Activated naive CD4-positive, alpha-beta T cell treated with anti-CD3 and anti-CD28 coated beads, Interleukin-2, amount 10 ng/mL, durations not matched to agents 7 days and 5 days (primary cell): ENCODE measurements at regions not wholly inside any gene's neighbourhood (a gene's known extent, or its start where the extent isn't known, plus 50 kb on each side); places are given as distances from the start of the nearest gene placed in this dataset.

ENCODE experiments used
- CTCF ChIA-PET: fragments of 350-600 bp; sonication (Branson Sonifier 250); formaldehyde crosslinking; loops from one replicate; lab custom pipeline; 2021; ENCODE audit warnings: antibody characterized with exemption; lab: Charles Lee
- DNase-seq: peaks from one replicate; pipeline ENCODE4 v3.0.0-alpha.2; 2020
- H3K27ac Mint-ChIP-seq: one replicate; pipeline ENCODE4 v1.8.0; 2021; ENCODE audit warnings: mild to moderate bottlenecking, moderate library complexity, mixed read lengths
- H3K27me3 Mint-ChIP-seq: one replicate; pipeline ENCODE4 v1.8.0; 2021; ENCODE audit warnings: mild to moderate bottlenecking, mixed read lengths
- H3K36me3 Mint-ChIP-seq: one replicate; pipeline ENCODE4 v1.8.0; 2021; ENCODE audit warnings: mixed read lengths
- H3K4me1 Mint-ChIP-seq: one replicate; pipeline ENCODE4 v1.8.0; 2021; ENCODE audit warnings: mixed read lengths
- H3K4me3 Mint-ChIP-seq: one replicate; pipeline ENCODE4 v1.8.0; 2021; ENCODE audit warnings: mild to moderate bottlenecking, moderate library complexity, mixed read lengths
- H3K9me3 Mint-ChIP-seq: one replicate; pipeline ENCODE4 v1.8.0; 2021; ENCODE audit warnings: mixed read lengths

DNA sequence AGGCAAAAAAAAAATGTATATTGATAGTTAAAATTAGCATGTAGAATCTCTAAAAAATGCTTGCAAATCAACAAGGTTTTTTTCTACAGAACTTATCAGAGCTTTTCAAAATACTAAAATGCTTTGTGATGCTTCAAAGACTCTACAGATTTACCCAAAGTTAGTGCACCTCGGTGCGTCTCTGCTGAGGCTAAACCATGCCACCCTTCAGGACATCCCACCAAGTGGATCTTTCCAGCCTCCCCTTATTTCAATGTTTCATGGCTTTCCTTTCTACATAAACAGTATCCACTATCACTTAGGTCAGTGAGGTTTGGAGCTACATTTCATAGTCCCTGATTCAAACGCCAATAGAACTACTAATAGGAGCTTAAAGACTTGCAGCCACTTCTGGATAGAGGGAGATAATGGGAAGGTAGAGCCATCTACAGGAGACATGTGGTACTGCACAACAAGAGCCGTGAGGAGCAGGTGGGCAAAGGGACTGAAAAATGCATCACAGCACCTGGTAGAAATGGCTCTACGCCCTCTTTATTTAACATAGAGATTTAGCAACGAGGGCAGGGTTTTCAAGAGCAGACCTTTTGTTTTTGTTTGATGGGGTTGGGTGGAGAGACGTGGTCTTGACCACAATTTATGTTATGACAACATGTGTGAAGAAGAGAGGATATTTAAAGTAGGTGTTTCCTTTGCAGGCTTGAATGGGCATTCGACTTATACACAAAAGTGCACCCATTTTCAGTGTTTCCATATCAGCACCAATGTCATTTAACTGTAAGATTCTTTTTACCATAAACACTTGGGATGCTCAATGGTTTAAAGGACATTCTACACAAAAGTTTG lies 56.1 kb upstream of the SLC35G4 start:
- Mint-ChIP-seq H3K4me1 (no peaks in the 10 kb centered on the region), H3K36me3 (no peaks in the 10 kb centered on the region), H3K4me3 (no peak overlapping the region), H3K27me3 (peaks cover 12% of the 10 kb centered on the region), H3K27ac (no peak overlapping the region), H3K9me3 (no peaks in the 10 kb centered on the region)
- CTCF ChIA-PET = interaction anchor here (0.6 to 3.1 kb wide), 15 partner anchors 8 to 883 kb away, joined by 3 to 30 read pairs (median 4); no protein-coding TSS in a partner anchor
- peak; percentile 50 for DNase-seq

GRCh38 chr18:11548916-11549551 lies 60.4 kb upstream of the SLC35G4 start:
- Mint-ChIP-seq H3K36me3 (no peaks in the 10 kb centered on the region), H3K4me1 (no peaks in the 10 kb centered on the region), H3K27ac (no peak overlapping the region), H3K4me3 (no peak overlapping the region), H3K27me3 (peaks cover 9% of the 10 kb centered on the region), H3K9me3 (peaks cover 9% of the 10 kb centered on the region)
- CTCF ChIA-PET = no interaction called here
- no peak for DNase-seq

DNA sequence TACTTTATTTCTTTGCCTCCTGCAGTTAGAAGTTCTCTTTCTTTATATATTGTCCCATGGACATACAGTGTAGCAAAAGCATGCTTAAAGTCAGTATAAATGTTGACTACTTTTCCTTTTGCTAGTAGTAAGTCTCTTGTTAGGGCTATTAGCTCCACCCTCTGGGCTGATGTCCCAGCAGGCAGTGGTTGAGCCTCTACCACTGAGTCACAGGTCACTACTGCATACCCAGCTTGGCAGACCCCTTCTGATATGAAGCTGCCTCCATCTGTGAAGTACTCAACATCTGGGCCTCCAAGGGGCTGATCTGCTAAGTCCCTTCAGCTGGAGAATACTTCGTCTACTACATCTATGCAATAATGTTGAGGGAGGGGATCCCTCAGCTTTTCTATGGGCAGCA lies 61.0 kb upstream of the SLC35G4 start:
- CTCF ChIA-PET = no interaction called here
- Mint-ChIP-seq H3K4me1 (no peaks in the 10 kb centered on the region), H3K36me3 (no peaks in the 10 kb centered on the region), H3K27me3 (peaks cover 7% of the 10 kb centered on the region), H3K27ac (no peak overlapping the region), H3K9me3 (peaks cover 12% of the 10 kb centered on the region), H3K4me3 (no peak overlapping the region)
- no peak for DNase-seq

DNA sequence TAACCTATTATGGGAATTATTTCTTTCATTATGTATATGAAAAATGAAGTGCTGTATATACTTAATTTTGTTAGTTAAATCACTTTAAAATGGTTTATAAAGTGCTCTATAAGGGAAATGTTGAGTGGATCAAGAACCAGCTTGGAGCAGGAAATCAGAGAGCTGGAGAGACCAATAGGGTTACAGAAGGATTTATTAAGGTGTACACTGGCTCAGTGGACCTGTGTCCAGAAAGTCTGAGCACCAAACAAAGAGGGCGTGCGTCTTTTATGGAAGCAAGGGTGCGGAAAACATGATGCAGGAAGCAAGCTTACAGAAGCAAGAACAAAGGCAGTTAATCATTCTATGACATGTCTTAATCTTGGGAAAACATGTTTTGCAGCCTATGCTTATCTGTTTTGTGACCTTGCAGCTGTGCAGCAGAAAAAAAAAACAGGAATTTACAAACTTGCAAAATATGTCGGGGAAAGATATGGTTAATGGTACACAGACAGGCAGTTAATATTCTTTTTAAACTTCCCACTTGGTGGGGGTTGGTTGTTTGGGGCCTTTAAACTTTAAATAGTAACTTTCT lies 65.2 kb upstream of the SLC35G4 start:
- no peak overlapping the region for H3K27ac Mint-ChIP-seq
- H3K27me3 Mint-ChIP-seq = no peaks in the 10 kb centered on the region
- peaks cover 13% of the 10 kb centered on the region for H3K9me3 Mint-ChIP-seq
- CTCF ChIA-PET = no interaction called here
- no peaks in the 10 kb centered on the region for H3K36me3 Mint-ChIP-seq
- no peak for DNase-seq
- no peak overlapping the region for H3K4me3 Mint-ChIP-seq
- no peaks in the 10 kb centered on the region for H3K4me1 Mint-ChIP-seq

- H3K27me3 Mint-ChIP-seq = no peaks in the 10 kb centered on the region
- no peaks in the 10 kb centered on the region for H3K4me1 Mint-ChIP-seq
- peaks cover 13% of the 10 kb centered on the region for H3K9me3 Mint-ChIP-seq
- DNase-seq = no peak
- H3K4me3 Mint-ChIP-seq = no peak overlapping the region
- H3K36me3 Mint-ChIP-seq = no peaks in the 10 kb centered on the region
- CTCF ChIA-PET = interaction anchor here (0.9 kb wide), 1 partner anchor 21 kb away, joined by 3 read pairs; no protein-coding TSS in a partner anchor
- no peak overlapping the region for H3K27ac Mint-ChIP-seq
Observed at GRCh38 chr18:11541179-11541578, 68.2 kb upstream of the SLC35G4 start.

DNA sequence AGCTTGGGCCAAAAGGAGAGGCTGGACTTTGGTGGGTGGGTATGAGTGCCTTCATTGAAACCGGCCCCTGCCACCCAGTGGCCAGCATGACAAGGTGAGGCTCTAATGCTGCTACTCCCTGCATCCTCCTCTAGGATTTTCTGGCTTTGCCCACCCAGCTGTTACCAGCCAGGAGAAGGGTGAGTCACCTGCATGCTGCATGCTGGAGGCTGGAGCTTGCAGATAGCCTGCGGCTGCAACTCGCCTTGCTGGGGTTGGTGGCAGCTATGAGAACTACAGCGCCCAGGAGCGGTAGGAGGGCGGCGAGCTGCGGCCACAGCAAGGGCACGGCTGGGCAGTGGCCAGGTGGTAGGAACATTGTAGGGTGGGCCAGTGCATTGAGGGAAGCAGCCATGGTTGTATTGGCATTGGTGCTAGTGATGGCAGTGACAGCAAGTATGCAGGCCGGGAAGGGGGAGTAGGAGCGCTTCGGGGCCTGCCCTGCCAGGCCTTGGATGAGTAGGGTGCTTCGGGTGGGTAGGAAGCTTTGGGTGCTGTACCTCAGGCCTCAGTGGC lies 75.4 kb upstream of the SLC35G4 start:
- DNase-seq = no peak
- Mint-ChIP-seq H3K9me3 (no peaks in the 10 kb centered on the region), H3K4me1 (no peaks in the 10 kb centered on the region), H3K36me3 (no peaks in the 10 kb centered on the region), H3K4me3 (no peak overlapping the region), H3K27ac (no peak overlapping the region), H3K27me3 (peaks cover 4% of the 10 kb centered on the region)
- CTCF ChIA-PET = no interaction called here

DNA sequence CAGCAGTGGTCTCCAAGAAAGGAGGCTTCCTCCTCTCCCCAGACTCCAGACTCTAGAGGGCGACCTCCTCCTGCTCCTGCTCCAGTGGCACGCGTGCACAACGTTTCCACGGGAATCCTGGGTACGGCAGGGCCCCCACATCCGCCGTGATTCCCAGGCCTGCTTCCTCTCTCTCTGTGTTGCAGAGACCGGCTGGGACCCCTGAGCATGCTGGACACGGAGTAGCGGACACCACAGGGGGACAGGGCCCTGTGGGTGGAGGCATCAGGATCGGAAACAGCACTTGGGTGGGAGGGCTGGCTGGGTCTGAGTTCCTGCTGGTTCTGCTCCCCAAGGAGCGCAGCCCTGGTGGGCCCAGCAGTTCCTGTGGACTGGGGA lies 75.9 kb upstream of the SLC35G4 start:
- CTCF ChIA-PET = no interaction called here
- peaks cover 4% of the 10 kb centered on the region for H3K27me3 Mint-ChIP-seq
- no peak for DNase-seq
- H3K4me3 Mint-ChIP-seq = no peak overlapping the region
- H3K27ac Mint-ChIP-seq = no peak overlapping the region
- no peaks in the 10 kb centered on the region for H3K9me3 Mint-ChIP-seq
- H3K4me1 Mint-ChIP-seq = no peaks in the 10 kb centered on the region
- H3K36me3 Mint-ChIP-seq = no peaks in the 10 kb centered on the region

DNA sequence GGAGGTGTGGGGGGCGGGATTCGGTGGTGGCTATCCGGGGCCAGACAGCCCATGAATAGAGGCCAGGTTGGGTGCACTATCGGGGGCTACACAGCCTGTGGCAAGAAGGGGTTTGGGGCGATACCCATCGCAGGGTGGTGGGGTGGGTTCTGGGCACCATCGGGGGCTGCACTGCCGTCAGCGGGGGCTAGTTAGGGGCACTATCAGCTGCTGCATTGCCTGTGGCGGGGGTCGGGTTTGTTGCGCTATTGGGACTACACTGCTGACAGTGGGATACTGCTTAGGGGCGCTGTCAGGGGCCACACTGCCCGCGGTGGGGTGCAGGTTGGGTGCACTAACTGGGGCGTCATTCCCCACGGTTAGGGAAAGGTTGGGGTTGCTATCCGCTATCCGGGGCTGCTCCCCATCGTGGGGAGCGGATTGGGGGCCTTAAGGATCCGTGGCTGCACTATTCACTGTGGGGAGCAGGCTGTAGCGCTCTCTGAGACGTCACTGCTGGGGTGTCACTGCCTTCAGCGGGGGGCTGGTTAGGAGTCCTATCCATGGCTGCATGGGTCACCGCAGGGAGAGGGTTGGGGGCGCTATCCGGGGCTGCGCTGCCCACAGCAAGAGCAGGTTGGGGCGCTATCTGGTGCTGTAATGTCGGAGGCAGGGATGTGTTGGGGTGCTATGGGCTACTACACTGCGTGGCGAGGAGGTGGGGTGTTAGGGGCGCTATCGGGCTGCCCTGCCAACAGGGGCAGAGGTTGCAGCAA lies 76.5 kb upstream of the SLC35G4 start:
- Mint-ChIP-seq H3K4me3 (no peak overlapping the region), H3K9me3 (no peaks in the 10 kb centered on the region), H3K4me1 (no peaks in the 10 kb centered on the region), H3K27ac (no peak overlapping the region), H3K27me3 (peaks cover 4% of the 10 kb centered on the region), H3K36me3 (no peaks in the 10 kb centered on the region)
- CTCF ChIA-PET = interaction anchor here (1.0 kb wide), 1 partner anchor 20 kb away, joined by 4 read pairs; no protein-coding TSS in a partner anchor
- no peak for DNase-seq

GRCh38 chr18:11529081-11529480 lies 80.3 kb upstream of the SLC35G4 start:
- no peaks in the 10 kb centered on the region for H3K36me3 Mint-ChIP-seq
- no peak for DNase-seq
- H3K9me3 Mint-ChIP-seq = no peaks in the 10 kb centered on the region
- peaks cover 8% of the 10 kb centered on the region for H3K27me3 Mint-ChIP-seq
- CTCF ChIA-PET = interaction anchor here (1.9 kb wide), 1 partner anchor 10 kb away, joined by 7 read pairs; no protein-coding TSS in a partner anchor
- no peak overlapping the region for H3K27ac Mint-ChIP-seq
- no peak overlapping the region for H3K4me3 Mint-ChIP-seq
- no peaks in the 10 kb centered on the region for H3K4me1 Mint-ChIP-seq

GRCh38 chr18:11526675-11527074 lies 82.7 kb upstream of the SLC35G4 start:
- Mint-ChIP-seq H3K36me3 (no peaks in the 10 kb centered on the region), H3K27ac (no peak overlapping the region), H3K4me3 (no peak overlapping the region), H3K4me1 (no peaks in the 10 kb centered on the region), H3K9me3 (no peaks in the 10 kb centered on the region), H3K27me3 (peaks cover 5% of the 10 kb centered on the region)
- CTCF ChIA-PET = no interaction called here
- no peak for DNase-seq

DNA sequence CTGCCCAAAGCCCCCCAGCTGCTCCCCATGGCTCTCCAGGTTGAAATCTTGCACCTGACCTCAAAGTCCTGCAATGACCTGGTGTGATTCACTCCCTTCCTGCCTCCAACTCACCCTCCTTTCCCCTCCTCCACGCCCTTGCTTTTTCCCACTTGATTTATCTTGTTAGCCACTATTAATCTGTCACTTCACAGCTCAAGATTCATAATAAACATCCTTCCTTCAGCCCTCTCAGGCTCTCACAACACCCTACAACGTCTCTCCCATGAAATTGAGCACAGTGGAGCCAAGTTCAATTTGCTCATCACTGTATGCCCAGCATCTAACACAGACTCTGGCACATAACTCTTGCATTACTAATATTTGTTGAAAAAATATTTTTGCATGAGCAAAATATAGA lies 85.6 kb upstream of the SLC35G4 start:
- Mint-ChIP-seq H3K4me3 (no peak overlapping the region), H3K36me3 (no peaks in the 10 kb centered on the region), H3K27me3 (peaks cover 5% of the 10 kb centered on the region), H3K9me3 (no peaks in the 10 kb centered on the region), H3K4me1 (no peaks in the 10 kb centered on the region), H3K27ac (no peak overlapping the region)
- CTCF ChIA-PET = no interaction called here
- no peak for DNase-seq

GRCh38 chr18:11522992-11523391 lies 86.4 kb upstream of the SLC35G4 start:
- peaks cover 5% of the 10 kb centered on the region for H3K27me3 Mint-ChIP-seq
- H3K9me3 Mint-ChIP-seq = no peaks in the 10 kb centered on the region
- no peak overlapping the region for H3K27ac Mint-ChIP-seq
- H3K36me3 Mint-ChIP-seq = no peaks in the 10 kb centered on the region
- CTCF ChIA-PET = interaction anchor here (1.0 kb wide), 1 partner anchor 212 kb away, joined by 3 read pairs; no protein-coding TSS in a partner anchor
- no peak for DNase-seq
- no peak overlapping the region for H3K4me3 Mint-ChIP-seq
- no peaks in the 10 kb centered on the region for H3K4me1 Mint-ChIP-seq

DNA sequence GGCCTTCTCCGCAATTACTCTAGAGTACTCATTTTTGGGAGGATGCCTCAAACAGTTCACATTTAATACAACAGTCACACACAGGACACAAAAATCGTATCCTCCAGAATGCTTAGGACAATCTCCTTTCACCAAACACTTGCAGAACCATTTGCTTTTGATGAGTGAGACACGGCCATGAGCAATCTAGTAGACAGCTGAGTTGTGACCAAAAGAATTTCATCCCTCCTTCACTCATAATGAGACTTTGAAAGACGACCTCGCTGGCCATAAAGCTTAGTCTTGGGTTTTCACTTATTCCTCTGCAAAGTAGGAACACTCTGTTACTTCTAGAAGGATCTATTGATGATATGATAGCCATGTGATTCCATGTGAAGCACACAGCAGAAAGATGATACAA lies 87.5 kb upstream of the SLC35G4 start:
- no peak for DNase-seq
- H3K27me3 Mint-ChIP-seq = peaks cover 3% of the 10 kb centered on the region
- no peaks in the 10 kb centered on the region for H3K36me3 Mint-ChIP-seq
- no peaks in the 10 kb centered on the region for H3K9me3 Mint-ChIP-seq
- H3K4me3 Mint-ChIP-seq = no peak overlapping the region
- CTCF ChIA-PET = interaction anchor here (1.0 kb wide), 1 partner anchor 211 kb away, joined by 3 read pairs; no protein-coding TSS in a partner anchor
- H3K27ac Mint-ChIP-seq = no peak overlapping the region
- H3K4me1 Mint-ChIP-seq = no peaks in the 10 kb centered on the region

GRCh38 chr18:11520536-11520935 lies 88.9 kb upstream of the SLC35G4 start:
- H3K9me3 Mint-ChIP-seq = no peaks in the 10 kb centered on the region
- no peaks in the 10 kb centered on the region for H3K27me3 Mint-ChIP-seq
- no peak overlapping the region for H3K4me3 Mint-ChIP-seq
- no peak overlapping the region for H3K27ac Mint-ChIP-seq
- no peak for DNase-seq
- CTCF ChIA-PET = interaction anchor here (1.2 to 1.5 kb wide), 3 partner anchors 33 to 247 kb away, joined by 3 to 5 read pairs (median 4); no protein-coding TSS in a partner anchor
- no peaks in the 10 kb centered on the region for H3K36me3 Mint-ChIP-seq
- H3K4me1 Mint-ChIP-seq = no peaks in the 10 kb centered on the region
